GM21723 (cell line): ENCODE measurements at regions not wholly inside any gene's neighbourhood (a gene's known extent, or its start where the extent isn't known, plus 50 kb on each side); places are given as distances from the start of the nearest gene placed in this dataset.
A peak's percentile ranks its signal among the peaks of the same experiment; 100 is the strongest.
"Not testable (repeated sequence)": the region's sequence is repeated elsewhere in the genome, so short reads cannot be mapped to it uniquely, and the experiment has no call there.

Experiments
- ATAC-seq: cut with Tn5 transposase; IDR thresholded peaks from one replicate; pipeline ENCODE4 v1.9.1; 2021; ENCODE audit warnings: mild to moderate bottlenecking, moderate library complexity; ENCODE audit not compliant: unreplicated experiment

DNA sequence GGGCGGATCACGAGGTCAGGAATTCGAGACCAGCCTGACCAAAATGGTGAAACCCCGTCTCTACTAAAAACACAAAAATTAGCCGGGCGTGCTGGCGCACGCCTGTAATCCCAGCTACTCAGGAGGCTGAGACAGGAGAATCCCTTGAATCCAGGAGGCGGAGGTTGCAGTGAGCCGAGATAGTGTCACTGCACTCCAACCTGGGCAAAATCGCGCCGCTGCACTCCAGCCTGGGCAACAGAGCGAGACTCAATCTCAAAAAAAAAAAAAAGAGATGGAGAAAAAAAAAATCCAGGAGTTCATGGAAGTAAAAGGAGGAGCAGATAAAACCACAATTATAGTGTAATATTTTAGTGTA, 76.3 kb upstream of the ZNF184 start:
- ATAC-seq = not testable (repeated sequence)

DNA sequence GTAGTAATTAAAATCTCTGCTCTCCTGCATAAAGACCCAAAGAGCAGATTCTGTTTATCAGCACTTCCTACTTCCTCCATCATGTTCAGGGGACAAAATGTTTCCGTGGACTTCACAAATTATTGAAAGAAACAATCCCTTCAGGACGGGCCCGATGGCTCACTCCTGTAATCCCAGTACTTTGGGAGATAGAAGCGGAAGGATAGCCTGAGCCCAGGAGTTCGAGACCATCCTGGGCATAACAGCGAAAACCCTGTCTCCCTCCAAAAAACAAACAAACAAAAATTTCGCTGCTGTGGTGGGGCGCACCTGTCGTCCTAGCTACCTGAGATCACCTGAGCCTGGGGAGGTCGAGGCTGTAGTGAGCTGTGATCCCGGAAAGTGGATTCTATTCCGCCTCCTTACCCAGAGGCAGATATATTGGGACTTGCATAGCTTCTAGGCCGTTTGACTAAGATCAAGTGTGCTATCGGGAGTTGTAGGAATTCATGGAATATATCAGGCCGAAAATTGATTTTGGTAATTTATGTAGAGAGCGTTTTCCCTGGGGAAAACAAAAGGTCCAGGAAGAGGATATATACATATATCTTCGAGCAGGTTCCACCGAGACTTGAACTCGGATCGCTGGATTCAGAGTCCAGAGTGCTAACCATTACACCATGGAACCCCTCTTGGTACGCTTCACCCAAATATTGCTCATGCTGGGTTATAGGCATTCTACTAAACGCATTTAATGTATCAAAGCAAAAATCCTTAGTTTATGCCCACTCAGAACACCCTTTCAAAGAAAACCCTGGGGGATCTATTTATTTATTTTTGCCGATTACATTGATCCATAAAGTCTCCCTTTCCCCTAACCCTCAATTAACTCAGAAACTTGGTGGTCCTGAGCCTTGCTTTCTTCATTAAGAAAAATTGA, 74.5 kb upstream of the ZNF184 start:
- peak; percentile 45 for ATAC-seq

DNA sequence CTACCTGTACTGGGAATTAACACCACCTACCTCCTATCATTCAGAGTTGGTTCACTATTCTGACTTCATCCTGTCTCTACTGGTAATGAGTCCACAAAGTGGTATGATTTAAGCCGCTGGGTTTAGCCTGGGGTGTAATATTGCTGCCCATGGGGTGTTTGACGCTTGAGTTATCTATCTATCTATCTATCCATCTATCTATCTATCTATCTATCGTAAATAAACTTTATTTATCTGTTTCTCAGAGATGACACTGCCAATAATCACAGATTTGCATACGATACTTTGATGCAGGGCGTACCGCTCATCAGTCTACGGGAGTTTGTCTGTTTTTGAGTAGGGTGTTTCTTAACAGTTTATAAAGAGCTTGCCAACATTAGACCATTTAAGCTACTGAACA, 73.6 kb upstream of the ZNF184 start:
- no peak for ATAC-seq

DNA sequence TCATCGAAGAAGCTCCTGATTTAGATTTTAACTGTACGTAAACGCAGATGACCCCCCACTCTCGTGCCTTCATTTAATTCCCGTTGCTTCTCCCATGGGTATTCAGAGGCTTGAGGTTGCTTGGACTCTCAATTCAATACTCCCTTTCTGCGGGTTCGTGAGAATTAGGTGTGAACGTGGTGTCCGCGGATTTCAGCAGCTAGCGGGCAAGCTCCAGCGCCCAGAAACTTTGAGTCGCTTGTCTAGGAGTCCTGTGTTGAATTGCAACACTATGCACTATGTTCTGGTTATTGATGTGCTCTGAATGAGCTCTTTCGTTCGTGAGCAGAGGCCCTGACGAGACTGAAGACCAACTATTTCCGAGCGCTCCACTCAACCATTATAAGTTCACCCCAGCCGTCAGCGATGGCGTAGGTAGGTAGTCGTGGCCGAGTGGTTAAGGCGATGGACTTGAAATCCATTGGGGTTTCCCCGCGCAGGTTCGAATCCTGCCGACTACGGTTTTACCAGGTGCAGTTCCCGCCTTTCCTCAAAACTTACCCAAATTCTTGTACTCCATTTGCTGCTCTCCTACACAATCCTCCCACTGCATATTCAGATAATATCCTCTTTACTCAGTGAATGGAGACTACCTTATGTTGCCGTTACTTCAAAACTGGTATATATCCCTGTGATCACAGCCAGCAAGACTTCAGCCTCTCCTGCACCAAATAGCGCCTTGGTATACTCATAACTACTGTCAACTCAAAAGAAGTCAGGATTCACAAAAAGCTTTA, 72.6 kb upstream of the ZNF184 start:
- peak; percentile 63 for ATAC-seq

DNA sequence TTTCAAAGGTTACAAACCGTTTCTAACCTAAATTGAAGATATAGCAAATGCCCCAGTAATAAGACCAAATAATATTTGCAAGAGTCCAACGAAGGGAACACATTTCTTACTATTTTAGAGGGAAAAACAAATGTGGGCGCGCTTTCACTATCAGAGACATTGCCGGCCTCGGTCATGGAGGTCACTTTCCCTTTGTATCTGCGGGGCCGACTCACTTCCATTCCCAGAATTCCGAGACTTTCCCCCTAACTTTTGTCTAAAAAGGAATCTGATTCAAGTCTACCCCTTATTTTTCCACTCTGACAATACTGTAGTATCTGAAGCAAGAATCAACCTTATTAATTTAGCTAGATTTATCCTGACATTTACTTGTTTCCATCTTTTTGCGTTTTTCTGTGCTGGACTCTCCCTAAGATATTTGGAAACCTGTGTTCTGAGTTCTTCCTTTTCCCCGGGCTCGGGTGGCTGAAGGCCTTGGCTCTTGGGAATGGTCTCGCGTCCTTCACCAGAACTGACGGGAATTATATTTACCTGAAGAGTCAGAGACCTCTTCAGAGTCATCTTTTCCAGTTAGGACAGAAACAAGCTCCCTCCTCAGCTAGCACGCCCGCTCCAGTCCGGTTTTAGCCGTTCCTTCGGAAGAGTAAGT, 71.8 kb upstream of the ZNF184 start:
- no peak for ATAC-seq

DNA sequence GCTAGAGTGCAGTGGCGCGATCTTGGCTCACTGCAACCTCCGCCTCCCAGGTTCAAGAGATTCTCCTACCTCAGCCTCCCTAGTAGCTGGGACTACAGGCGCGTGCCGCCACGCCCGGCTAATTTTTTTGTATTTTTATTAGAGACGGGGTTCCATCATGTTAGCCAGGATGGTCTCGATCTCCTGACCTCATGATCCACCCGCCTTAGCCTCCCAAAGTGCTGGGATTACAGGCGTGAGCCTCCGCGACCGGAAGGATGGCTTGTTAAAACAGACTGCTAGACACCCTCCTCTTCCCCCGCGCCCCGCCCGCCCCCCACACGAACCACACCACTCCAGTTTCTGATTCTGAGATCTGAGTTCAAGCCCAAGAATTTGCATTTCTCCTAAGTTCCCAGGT, 71.2 kb upstream of the ZNF184 start:
- not testable (repeated sequence) for ATAC-seq

DNA sequence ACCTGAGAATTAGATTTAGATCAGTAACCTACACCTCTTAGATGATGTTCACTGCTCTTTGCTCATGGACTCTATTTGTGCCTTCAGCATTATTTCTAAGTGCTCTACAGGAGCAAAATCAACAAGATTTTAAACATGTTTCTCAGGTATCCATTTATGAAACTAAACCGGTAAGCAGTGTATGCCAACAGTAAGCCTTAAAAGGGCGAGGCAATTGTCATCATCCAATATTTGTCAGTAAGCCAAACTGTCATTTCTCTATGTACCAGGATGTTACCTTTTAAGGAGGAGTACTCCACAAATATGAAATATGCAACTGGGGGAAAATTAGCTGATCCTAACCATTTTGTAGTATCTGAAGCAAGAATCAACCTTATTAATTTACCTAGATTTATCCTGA, 69.6 kb upstream of the ZNF184 start:
- no peak for ATAC-seq

DNA sequence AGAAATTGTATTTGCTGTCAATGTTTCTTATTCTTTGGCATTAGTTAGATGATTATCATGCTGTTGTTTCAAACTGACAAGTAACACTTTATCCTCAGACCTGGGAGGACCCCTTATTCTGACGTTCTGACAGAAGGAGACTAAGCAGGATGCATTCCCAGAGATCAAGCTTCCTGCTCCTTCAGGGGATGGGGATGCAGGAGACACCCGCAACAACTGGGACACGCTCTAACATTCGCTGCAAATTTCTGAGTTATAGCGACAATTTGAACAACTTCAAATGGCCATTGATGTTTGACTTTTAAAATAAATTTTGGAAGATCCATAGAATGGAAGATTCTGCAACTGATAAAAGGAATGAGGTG, 69.0 kb upstream of the ZNF184 start:
- ATAC-seq = no peak

DNA sequence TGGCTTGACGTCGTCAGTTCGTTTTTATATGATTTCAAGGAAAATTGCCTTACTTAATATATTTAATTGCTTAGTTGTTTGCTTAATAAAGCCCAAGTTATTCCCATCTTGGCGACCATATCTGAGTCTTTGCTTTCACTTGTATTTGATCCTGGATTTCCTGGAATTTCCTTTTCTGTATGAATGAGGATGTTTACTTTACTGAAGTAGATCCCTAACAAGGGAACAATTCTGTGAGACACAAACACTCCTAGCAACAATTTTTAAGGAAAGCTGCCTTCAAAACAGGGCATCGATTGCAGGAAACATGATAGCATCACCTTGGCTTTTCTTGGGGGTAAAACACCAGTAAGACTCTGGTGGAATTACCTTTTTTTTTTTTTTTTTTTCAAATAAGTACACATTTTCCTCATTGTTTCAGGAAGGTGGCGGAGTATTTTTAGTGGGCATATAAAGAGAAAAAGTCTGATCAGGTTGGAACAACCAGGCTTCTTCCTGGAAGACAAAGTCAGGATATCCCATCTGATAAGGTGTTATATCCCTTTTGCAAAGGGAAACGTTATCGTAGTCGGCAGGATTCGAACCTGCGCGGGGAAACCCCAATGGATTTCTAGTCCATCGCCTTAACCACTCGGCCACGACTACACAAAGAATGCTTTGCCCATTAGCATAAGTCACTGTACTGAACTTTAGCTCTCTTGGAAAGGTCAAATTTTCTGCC, 68.5 kb upstream of the ZNF184 start:
- no peak for ATAC-seq

DNA sequence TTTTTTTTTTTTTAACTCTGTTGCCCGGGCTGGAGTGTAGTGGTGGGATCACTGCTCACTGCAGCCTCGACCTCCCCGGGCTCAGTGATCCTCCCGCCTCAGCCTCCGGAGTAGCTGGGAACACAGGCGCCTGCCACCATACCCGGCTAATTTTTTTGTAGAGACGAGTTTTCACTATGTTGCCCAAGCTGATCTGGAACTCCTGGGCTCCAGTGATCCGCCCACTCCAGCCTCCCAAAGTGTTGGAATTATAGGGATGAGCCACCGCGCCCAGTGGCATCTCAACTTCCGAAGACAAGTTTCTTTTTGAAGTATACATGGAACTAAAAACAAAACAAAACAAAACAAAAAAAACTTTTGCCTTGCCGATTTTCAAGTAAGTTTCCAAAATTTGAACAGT, 66.6 kb upstream of the ZNF184 start:
- ATAC-seq = no peak

DNA sequence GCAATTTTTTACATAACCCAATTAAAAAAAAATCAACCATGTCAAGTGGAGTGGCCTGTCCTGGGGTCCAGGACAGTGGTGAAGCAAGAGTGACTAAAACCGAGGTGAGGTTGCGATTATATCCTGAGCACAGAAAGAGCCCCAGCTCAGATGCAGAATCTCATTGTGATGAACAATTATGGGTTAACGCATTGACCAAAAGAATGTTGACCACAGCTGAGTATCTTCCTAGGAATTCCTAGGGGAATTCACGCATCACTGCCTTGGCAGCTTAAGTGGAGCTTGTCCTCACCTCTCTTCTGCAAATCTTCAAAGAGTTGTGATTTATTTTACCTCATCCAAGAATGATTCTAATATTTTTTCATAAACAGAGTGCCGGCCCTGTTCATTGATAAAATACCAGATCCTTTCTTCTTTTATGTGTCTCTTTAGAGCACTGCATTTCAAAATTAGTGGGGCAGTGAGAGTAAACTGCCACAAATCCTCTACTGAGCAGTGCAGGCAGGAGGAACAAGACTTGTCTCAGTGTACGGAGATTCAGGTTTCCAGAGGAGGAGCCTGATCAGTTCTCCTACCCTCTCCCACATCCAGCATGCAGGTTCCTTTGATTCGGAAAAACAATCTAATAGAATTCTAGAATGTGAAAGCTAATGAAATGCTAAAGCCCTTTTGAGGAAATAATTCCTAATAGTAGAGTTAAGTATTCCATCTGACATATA, 60.1 kb upstream of the ZNF184 start:
- no peak for ATAC-seq

DNA sequence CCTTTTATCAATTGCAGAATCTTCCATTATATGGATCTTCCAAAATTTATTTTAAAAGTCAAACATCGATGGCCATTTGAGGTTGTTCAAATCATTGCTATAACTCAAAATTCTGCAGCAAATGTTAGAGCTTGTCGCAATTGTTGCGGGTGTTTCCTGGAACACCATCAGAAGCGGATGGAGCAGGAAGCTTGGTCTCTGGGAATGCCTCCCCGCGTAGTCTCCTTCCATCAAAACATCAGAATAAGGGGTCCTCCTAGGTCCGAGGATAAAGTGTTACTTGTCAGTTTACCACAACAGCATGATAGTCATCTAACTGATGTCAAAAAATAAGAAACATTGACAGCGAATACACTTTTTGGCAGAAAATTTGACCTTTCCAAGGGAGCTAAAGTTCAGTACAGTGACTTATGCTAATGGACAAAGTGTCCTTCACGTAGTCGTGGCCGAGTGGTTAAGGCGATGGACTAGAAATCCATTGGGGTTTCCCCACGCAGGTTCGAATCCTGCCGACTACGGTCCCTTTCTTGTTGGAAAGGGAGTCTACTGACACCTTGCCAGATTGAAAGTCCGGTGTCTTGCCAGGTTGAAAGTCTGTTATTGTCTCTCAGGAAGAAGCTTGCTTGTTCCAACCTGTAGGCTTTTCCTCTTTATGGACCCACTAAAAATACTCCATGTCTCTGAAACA, 59.0 kb upstream of the ZNF184 start:
- ATAC-seq = no peak

DNA sequence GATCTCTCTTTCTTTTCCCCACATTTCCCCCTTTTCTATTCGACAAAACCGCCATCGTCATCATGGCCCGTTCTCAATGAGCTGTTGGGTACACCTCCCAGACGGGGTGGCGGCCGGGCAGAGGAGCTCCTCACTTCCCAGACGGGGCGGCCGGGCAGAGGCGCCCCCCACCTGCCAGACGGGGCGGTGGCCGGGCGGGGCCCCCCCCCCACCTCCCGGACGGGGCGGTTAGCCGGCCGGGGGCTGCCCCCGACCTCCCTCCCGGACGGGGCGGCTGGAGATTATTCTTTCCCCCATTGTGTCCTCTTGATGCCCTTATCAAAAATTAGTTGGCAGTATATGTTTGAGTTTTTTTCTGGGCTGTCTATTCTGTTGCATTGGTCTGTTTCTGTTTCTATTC, 56.9 kb upstream of the ZNF184 start:
- ATAC-seq = not testable (repeated sequence)

DNA sequence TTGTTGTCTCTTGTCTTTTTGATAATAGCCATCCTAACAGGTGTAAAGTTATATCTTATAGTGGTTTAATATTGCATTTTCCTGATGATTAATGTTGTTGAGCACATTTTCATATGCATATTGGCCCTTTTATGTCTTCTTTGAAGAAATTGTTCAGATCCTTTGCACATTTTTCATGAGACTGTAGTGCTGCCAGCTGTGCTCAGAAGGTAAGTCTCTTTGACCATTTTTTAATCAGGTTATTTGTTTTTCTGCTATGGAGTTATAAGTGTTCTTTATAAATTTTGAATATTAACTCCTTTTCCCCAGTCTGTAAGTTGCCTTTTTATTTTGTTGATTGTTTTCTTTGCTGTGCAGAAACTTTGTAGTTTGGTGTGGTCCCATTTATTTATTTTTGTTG, 55.8 kb upstream of the ZNF184 start:
- no peak for ATAC-seq
